Naive thymus-derived CD8-positive, alpha-beta T cell (primary cell): ENCODE measurements at regions not wholly inside any gene's neighbourhood (a gene's known extent, or its start where the extent isn't known, plus 50 kb on each side); places are given as distances from the start of the nearest gene placed in this dataset.
A peak's percentile ranks its signal among the peaks of the same experiment; 100 is the strongest.

Experiments
- ATAC-seq, 2 donors: fragments of 150-1000 bp; cut with Tn5 transposase in 1 of 2; sonication (Bioruptor Pico), chemical (Tn5 transposase) in 1 of 2; 1 replicate in 1 of 2; 2 replicates in 1 of 2; pipeline ENCODE4 v1.10.0; 2021; ENCODE audit warnings: mild to moderate bottlenecking in 2 of 2, moderate library complexity in 2 of 2
- POLR2A ChIA-PET: fragments of 350-600 bp; sonication (Branson Sonifier 250); formaldehyde crosslinking; loops from one replicate; lab custom pipeline; 2021; ENCODE audit warnings: antibody characterized with exemption; lab: Charles Lee
- DNase-seq, 10 donors: peaks; one replicate each; pipeline versions ENCODE4 v3.0.0 to v3.0.0-alpha.2; 2020 to 2022
- H3K27ac Mint-ChIP-seq, 10 donors: one replicate each; pipeline ENCODE4 v1.8.0; 2020 to 2022; ENCODE audit warnings: mild to moderate bottlenecking in 10 of 10, mixed read lengths in 10 of 10, moderate library complexity in 4 of 10, inconsistent platforms in 1 of 10
- H3K27me3 Mint-ChIP-seq, 5 donors: one replicate each; pipeline ENCODE4 v1.8.0; 2021 to 2022; ENCODE audit warnings: mixed read lengths in 5 of 5
- H3K36me3 Mint-ChIP-seq, 3 donors: one replicate each; pipeline ENCODE4 v1.8.0; 2020 to 2022; ENCODE audit warnings: mixed read lengths in 3 of 3, mild to moderate bottlenecking in 2 of 3, inconsistent platforms in 1 of 3
- H3K4me1 Mint-ChIP-seq, 4 donors: one replicate each; pipeline ENCODE4 v1.8.0; 2021 to 2022; ENCODE audit warnings: mixed read lengths in 4 of 4
- H3K4me3 Mint-ChIP-seq, 10 donors: one replicate each; pipeline ENCODE4 v1.8.0; 2020 to 2022; ENCODE audit warnings: mild to moderate bottlenecking in 10 of 10, mixed read lengths in 10 of 10, moderate library complexity in 6 of 10, inconsistent platforms in 1 of 10
- H3K9me3 Mint-ChIP-seq, 9 donors: one replicate each; pipeline ENCODE4 v1.8.0; 2020 to 2022; ENCODE audit warnings: mixed read lengths in 9 of 9, mild to moderate bottlenecking in 3 of 9, inconsistent platforms in 1 of 9, moderate library complexity in 1 of 9

DNA sequence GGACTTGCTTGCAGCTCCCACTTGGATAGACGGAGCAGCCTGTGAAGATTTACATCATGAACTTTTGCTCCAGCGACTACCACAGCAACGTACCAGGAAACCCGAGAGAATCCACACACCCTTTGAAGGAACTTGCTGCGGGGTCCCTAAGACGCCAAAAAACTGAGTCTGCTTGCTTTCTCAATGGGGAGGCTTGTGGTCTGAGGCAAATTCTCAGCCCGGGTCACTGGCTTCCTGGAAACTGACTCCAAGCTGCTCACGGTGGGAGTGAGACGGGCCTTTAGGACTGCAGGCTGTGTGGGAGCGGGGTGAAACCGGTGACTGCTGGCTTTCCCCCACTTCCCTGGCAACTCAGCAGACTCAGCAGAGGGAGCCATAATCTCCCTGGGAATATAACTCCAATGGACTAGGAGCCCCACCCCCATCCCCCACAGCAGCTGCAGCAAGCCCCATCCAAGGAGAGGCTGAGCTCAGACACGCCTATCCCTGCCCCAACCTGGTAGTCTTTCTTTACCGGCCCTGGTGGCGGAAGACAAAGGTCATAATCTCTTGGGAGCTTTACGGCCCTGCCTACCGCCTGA is 466.0 kb downstream of the CAAP1 start:
- DNase-seq (peak in 1 of 10 donors; percentile 50), ATAC-seq (no peak)
- Mint-ChIP-seq H3K4me3 (no peak overlapping the region), H3K9me3 (peaks cover 0 to 26% (median 4%) of the 10 kb centered on the region in 9 donors), H3K4me1 (no peaks in the 10 kb centered on the region), H3K36me3 (peaks cover 0 to 4% (median 0%) of the 10 kb centered on the region in 3 donors), H3K27ac (no peak overlapping the region), H3K27me3 (no peaks in the 10 kb centered on the region)
- POLR2A ChIA-PET = no interaction called here

DNA sequence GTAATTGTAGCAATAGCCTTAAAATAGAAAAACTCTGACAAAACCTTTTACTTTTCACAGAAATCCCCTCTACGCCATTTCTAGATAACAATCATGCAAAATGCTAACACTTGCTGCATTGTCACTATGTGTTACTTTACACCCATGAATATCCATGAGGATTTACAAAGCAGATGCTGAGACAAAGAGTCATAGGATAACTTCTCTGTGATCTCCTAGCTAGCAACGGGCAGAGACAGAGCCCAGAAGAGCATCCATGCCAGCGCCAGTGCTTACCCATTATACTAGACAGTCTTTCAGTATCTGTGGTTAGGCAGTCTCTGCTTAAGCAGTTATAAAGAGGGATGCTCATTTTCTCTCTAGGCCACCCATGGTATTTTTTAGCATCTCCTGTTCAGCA is 474.1 kb downstream of the CAAP1 start:
- ATAC-seq = no peak
- peaks cover 0 to 16% (median under 1%) of the 10 kb centered on the region in 9 donors for H3K9me3 Mint-ChIP-seq
- POLR2A ChIA-PET = no interaction called here
- no peaks in the 10 kb centered on the region for H3K27me3 Mint-ChIP-seq
- no peaks in the 10 kb centered on the region for H3K36me3 Mint-ChIP-seq
- DNase-seq = no peak
- H3K4me1 Mint-ChIP-seq = no peaks in the 10 kb centered on the region
- no peak overlapping the region for H3K27ac Mint-ChIP-seq
- H3K4me3 Mint-ChIP-seq = no peak overlapping the region

DNA sequence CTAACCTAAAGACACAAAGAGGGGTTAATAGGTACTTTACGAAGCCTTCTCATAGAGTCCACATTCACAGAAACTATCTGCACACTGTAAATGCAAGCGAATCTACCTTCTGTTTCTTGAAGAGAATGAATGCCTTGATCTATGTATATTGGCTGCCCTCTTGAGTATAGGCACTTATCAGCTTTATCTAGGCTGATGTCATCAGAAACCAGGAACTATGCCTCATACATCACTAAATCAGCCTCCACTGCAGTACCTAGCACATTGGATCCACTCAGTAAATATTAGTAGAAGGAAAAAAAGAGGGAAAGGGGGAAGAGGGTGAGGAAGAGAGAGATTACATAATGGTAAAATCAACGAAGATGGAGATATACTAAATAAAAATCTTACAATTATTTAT is 477.1 kb downstream of the CAAP1 start:
- DNase-seq (no peak), ATAC-seq (no peak)
- no peak overlapping the region for H3K27ac Mint-ChIP-seq
- POLR2A ChIA-PET = no interaction called here
- no peak overlapping the region for H3K4me3 Mint-ChIP-seq
- no peaks in the 10 kb centered on the region for H3K36me3 Mint-ChIP-seq
- no peaks in the 10 kb centered on the region for H3K4me1 Mint-ChIP-seq
- peaks cover 0 to 16% (median 3%) of the 10 kb centered on the region in 9 donors for H3K9me3 Mint-ChIP-seq
- H3K27me3 Mint-ChIP-seq = no peaks in the 10 kb centered on the region

DNA sequence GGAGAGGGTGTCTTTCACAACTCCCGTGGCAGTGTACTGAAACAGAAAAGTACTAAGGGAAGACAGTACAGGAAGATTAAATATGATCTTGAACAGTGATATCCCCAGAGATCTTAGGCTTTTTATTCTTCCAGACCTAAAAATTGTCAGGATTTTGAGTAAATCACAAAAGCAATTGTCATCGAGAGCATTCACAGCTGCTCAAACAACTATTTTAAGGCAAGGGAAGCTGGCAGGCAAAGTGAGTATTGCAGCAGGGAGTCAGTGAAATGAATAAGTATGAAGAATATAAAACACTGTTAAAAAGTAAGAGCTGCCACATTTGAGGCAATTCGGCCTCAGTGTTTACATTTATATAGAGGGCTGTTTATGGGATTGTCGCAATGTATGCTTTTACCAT is 479.0 kb downstream of the CAAP1 start:
- no peak overlapping the region for H3K4me3 Mint-ChIP-seq
- H3K9me3 Mint-ChIP-seq = peaks cover under 1 to 26% (median 6%) of the 10 kb centered on the region in 9 donors
- DNase-seq (no peak), ATAC-seq (no peak)
- no peak overlapping the region for H3K27ac Mint-ChIP-seq
- H3K27me3 Mint-ChIP-seq = no peaks in the 10 kb centered on the region
- no peaks in the 10 kb centered on the region for H3K36me3 Mint-ChIP-seq
- H3K4me1 Mint-ChIP-seq = no peaks in the 10 kb centered on the region
- POLR2A ChIA-PET = no interaction called here

DNA sequence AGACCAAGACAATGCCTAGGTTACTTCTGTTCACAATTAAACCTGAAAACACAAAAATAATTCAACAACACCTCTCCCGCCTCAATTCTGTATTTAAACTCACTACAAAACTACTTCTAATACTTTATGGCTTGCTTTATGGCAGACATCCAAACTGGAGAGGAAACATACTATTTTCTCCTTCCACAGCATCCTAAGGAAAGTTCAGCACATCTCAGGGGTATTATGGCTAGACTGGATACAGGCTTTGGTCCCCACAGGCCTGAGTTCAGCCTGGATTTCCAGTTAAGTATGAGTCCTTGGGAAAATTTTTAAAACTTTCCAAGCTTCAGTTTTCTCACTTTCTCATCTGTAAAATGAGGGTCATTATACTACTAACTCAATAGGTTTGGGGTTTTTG is 480.2 kb downstream of the CAAP1 start:
- ATAC-seq = no peak
- H3K36me3 Mint-ChIP-seq = no peaks in the 10 kb centered on the region
- POLR2A ChIA-PET = no interaction called here
- H3K27me3 Mint-ChIP-seq = no peaks in the 10 kb centered on the region
- H3K9me3 Mint-ChIP-seq = peaks cover 3 to 26% (median 6%) of the 10 kb centered on the region in 9 donors
- no peak for DNase-seq
- H3K27ac Mint-ChIP-seq = no peak overlapping the region
- H3K4me3 Mint-ChIP-seq = no peak overlapping the region
- no peaks in the 10 kb centered on the region for H3K4me1 Mint-ChIP-seq

DNA sequence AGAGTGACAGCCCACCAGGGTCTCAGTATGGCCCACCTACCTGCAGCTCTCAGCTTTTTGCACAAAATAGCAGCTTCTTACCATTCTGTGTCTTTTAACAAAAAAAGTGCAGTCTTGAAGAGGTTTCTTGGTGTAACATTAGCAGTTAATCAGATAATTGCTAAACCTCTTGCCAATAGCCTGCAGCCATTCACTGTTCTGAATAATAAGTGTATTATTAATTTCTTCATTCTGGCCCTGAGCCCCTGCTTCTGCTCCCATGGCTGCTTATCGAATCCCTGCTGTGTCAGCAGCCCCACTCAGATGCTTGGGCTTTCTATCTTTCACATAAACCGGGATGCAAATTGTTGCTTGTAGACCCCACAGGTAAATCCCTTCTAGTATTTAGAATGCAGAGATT is 485.9 kb downstream of the CAAP1 start:
- Mint-ChIP-seq H3K4me3 (no peak overlapping the region), H3K9me3 (peaks cover 0 to 20% (median 10%) of the 10 kb centered on the region in 9 donors)

DNA sequence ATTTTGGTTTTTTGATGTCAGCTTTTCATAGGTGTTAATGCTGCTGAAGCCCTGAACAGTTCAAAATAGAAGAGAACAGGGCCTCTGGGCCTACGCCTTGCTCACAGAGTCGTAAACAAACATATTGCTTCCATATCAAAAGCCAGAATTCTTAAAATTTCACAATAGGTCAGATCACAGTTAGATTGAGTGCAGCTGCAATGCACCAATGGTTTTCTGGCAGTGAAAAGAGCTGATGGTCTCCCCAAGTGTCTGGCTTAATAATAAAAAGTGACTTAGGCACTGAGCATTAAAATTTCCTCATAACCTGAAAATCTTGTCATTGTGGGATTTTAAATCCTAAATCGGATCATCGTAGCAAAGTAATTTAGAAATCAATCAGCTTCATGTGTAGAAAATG is 493.0 kb downstream of the CAAP1 start:
- H3K27me3 Mint-ChIP-seq = no peaks in the 10 kb centered on the region
- H3K4me1 Mint-ChIP-seq = no peaks in the 10 kb centered on the region
- H3K9me3 Mint-ChIP-seq = peaks cover 0 to 6% (median 1%) of the 10 kb centered on the region in 9 donors
- H3K4me3 Mint-ChIP-seq = no peak overlapping the region
- DNase-seq (no peak), ATAC-seq (no peak)
- no peaks in the 10 kb centered on the region for H3K36me3 Mint-ChIP-seq
- POLR2A ChIA-PET = no interaction called here
- no peak overlapping the region for H3K27ac Mint-ChIP-seq

More for the DNA sequence above, 485.9 kb downstream of the CAAP1 start:
- POLR2A ChIA-PET = no interaction called here
- no peak for ATAC-seq
- DNase-seq = no peak
- Mint-ChIP-seq H3K36me3 (no peaks in the 10 kb centered on the region), H3K27me3 (no peaks in the 10 kb centered on the region), H3K27ac (no peak overlapping the region), H3K4me1 (no peaks in the 10 kb centered on the region)

DNA sequence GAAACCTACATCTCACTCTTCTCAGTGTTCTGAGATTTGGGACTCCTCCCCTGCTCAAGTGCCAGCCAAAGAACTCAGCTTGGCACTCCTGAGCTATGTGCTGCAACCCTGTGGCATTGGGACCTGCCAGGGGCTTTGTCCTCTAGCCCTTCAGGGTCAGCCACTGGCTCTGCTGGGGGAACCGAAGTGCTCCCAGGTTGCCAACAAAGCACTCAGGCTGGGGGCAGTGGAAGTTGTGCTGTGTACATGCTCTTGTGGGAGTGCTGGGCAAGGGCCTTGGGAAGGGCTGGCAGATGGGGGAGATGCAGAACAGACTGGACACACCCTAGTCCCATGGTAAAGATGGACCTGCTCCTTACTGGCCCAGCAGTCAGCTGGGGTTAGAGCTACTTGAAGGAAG is 498.6 kb downstream of the CAAP1 start:
- Mint-ChIP-seq H3K4me1 (no peaks in the 10 kb centered on the region), H3K36me3 (peaks cover 0 to 9% (median 0%) of the 10 kb centered on the region in 3 donors), H3K9me3 (peaks cover 0 to 35% (median 5%) of the 10 kb centered on the region in 9 donors), H3K4me3 (no peak overlapping the region), H3K27me3 (no peaks in the 10 kb centered on the region), H3K27ac (no peak overlapping the region)
- POLR2A ChIA-PET = no interaction called here
- ATAC-seq (no peak), DNase-seq (no peak)

DNA sequence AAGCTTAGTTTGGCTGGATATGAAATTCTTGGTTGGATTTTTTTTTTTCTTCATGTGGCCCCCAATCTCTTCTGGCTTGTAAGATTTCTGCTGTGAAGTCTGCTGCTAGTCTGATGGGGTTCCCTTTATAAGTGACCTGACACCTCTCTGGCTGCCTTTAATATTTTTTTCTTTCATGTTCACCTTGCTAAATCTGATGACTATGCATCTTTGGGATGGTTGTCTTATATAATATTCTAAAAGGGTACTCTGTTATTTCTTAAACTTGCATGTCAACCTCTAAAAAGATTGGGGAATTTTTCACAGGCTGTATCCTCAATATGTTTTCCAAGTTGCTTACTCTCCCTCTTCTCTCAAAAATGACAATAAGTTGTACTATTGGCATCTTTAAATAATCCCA is 500.0 kb downstream of the CAAP1 start:
- no peaks in the 10 kb centered on the region for H3K27me3 Mint-ChIP-seq
- H3K27ac Mint-ChIP-seq = no peak overlapping the region
- ATAC-seq = no peak
- H3K9me3 Mint-ChIP-seq = peaks cover 0 to 39% (median 5%) of the 10 kb centered on the region in 9 donors
- H3K4me1 Mint-ChIP-seq = no peaks in the 10 kb centered on the region
- DNase-seq = no peak
- POLR2A ChIA-PET = no interaction called here
- peaks cover 0 to 9% (median 2%) of the 10 kb centered on the region in 3 donors for H3K36me3 Mint-ChIP-seq
- no peak overlapping the region for H3K4me3 Mint-ChIP-seq

DNA sequence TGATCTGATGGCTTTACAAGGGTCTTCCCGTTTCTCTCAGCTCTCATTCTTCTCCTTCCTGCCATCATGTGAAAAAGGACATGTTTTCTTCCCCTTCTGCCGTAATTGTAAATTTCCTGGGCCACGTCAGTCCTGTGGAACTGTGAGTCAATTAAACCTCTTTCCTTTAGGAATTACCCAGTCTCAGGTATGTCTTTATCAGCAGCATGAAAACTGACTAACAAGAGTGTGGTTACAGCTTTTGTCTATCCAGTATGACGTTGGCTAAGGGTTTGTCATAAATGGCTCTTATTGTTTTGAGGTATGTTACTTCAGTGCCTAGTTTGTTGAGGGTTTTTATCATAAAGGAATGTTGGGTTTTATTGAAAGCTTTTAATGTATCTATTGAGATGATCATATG is 501.6 kb downstream of the CAAP1 start:
- H3K4me3 Mint-ChIP-seq = no peak overlapping the region
- no peak overlapping the region for H3K27ac Mint-ChIP-seq
- H3K4me1 Mint-ChIP-seq = no peaks in the 10 kb centered on the region
- H3K9me3 Mint-ChIP-seq = peaks cover 0 to 39% (median 6%) of the 10 kb centered on the region in 9 donors
- POLR2A ChIA-PET = no interaction called here
- ATAC-seq (no peak), DNase-seq (no peak)
- peaks cover 0 to 9% (median 2%) of the 10 kb centered on the region in 3 donors for H3K36me3 Mint-ChIP-seq
- no peaks in the 10 kb centered on the region for H3K27me3 Mint-ChIP-seq

DNA sequence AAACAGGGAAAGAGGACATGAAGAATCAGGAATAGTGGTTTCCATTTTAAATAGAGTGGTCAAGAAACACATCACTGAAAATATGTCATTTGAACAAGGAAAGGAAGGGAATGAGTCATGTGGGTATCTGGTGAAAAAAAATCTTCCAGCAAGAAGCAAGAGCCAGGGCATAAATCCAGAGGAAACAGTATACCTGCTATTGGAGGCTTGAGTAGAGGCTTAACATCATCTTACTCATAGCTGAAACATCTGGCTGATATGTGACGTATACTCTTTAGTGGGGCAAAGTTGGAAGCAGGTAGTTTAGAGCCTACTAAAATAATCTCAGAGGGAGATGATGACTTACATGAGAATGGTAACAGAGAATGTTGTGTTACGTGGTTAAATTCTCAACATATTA is 517.2 kb downstream of the CAAP1 start:
- ATAC-seq (no peak), DNase-seq (no peak)
- no peaks in the 10 kb centered on the region for H3K27me3 Mint-ChIP-seq
- no peak overlapping the region for H3K4me3 Mint-ChIP-seq
- no peak overlapping the region for H3K27ac Mint-ChIP-seq
- no peaks in the 10 kb centered on the region for H3K36me3 Mint-ChIP-seq
- no peaks in the 10 kb centered on the region for H3K4me1 Mint-ChIP-seq
- peaks cover 0 to 17% (median 9%) of the 10 kb centered on the region in 9 donors for H3K9me3 Mint-ChIP-seq
- POLR2A ChIA-PET = no interaction called here

DNA sequence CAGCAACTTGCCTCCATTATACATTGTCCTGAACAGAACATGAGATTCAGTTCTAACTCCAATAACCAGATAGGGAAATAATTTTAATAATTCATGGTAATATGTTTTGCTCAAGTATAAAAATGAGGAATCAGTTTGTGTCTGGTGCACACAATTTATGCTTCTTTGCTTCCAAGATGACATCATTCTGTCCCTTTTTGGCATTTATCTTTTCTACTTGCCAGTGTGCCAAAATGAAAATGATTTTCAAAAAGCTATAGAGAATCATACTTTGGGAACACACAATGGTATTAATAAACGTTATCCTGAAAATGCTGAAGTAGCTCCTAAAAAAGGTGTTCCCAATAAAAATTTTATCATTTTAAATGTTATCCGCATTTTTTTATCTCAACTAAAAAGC is 519.0 kb downstream of the CAAP1 start:
- Mint-ChIP-seq H3K9me3 (peaks cover under 1 to 23% (median 3%) of the 10 kb centered on the region in 9 donors), H3K27me3 (no peaks in the 10 kb centered on the region), H3K4me1 (no peaks in the 10 kb centered on the region), H3K36me3 (no peaks in the 10 kb centered on the region), H3K4me3 (no peak overlapping the region), H3K27ac (no peak overlapping the region)
- POLR2A ChIA-PET = no interaction called here
- no peak for DNase-seq
- no peak for ATAC-seq

DNA sequence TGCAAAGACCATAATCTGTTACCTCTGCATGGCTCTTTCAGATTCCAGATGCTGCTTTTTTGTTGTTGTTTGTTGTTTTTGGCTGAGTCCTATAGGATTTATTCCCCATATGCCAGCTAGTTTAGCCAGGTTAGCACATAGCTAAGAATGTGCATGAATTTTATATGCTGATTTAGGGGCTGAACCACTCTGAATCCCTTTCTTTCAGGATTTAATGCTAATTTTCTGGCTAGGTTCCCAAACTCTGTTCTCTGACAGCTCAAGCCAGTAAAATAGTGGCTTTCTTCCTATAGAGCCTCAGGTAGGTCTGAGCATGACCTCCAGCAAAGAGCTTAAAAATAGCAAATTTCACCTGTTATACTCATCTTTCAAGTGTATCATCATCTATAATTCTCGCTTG is 521.4 kb downstream of the CAAP1 start:
- H3K4me1 Mint-ChIP-seq = no peaks in the 10 kb centered on the region
- no peaks in the 10 kb centered on the region for H3K36me3 Mint-ChIP-seq
- POLR2A ChIA-PET = no interaction called here
- no peak overlapping the region for H3K27ac Mint-ChIP-seq
- no peak for ATAC-seq
- H3K9me3 Mint-ChIP-seq = peaks cover 0 to 23% (median 5%) of the 10 kb centered on the region in 9 donors
- no peak overlapping the region for H3K4me3 Mint-ChIP-seq
- H3K27me3 Mint-ChIP-seq = no peaks in the 10 kb centered on the region
- no peak for DNase-seq

DNA sequence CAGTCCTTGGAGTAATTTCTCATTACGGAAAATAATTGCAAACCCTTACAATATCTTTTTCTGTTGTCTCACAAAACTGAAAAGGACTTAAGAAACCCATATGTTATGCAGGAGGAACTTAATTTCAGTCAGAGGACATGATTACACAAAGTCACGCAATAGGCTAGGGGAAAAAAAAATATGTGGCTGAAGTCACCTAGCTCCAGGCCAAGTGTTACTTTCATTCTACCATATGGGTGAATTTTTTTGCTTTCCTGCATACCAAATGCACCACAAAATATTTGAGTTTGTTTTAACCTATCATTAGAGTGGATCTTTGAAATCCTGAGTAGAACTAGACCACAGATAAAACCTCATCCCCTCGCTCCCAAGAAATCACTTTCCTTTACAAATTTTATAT is 523.5 kb downstream of the CAAP1 start:
- Mint-ChIP-seq H3K4me3 (no peak overlapping the region), H3K27ac (no peak overlapping the region), H3K9me3 (peaks cover 0 to 20% (median 4%) of the 10 kb centered on the region in 9 donors), H3K4me1 (no peaks in the 10 kb centered on the region), H3K36me3 (no peaks in the 10 kb centered on the region), H3K27me3 (no peaks in the 10 kb centered on the region)
- POLR2A ChIA-PET = no interaction called here
- DNase-seq = no peak
- no peak for ATAC-seq
